GM21367 (cell line): ENCODE measurements at regions not wholly inside any gene's neighbourhood (a gene's known extent, or its start where the extent isn't known, plus 50 kb on each side); places are given as distances from the start of the nearest gene placed in this dataset.

Source experiments
- ATAC-seq: cut with Tn5 transposase; IDR thresholded peaks from one replicate; pipeline ENCODE4 v1.9.1; 2021; ENCODE audit not compliant: unreplicated experiment

- no peak for ATAC-seq
These were observed 349.1 kb upstream of the PTPRD start for GRCh38 chr9:10961883-10962282.

GRCh38 chr9:10983251-10983650, 370.4 kb upstream of the PTPRD start:
- no peak for ATAC-seq

- ATAC-seq, result no peak
These were observed 386.8 kb upstream of the PTPRD start for GRCh38 chr9:10999646-11000045.

- ATAC-seq, result no peak
These were observed 388.7 kb upstream of the PTPRD start for GRCh38 chr9:11001546-11001945.

- no peak for ATAC-seq
These were observed 389.9 kb upstream of the PTPRD start for GRCh38 chr9:11002705-11003104.

- no peak for ATAC-seq
These were observed 391.0 kb upstream of the PTPRD start for GRCh38 chr9:11003836-11004235.

GRCh38 chr9:11011696-11012095, 398.9 kb upstream of the PTPRD start:
- no peak for ATAC-seq

GRCh38 chr9:11016081-11016480, 403.3 kb upstream of the PTPRD start:
- ATAC-seq, result no peak

GRCh38 chr9:11023201-11023600, 410.4 kb upstream of the PTPRD start:
- no peak for ATAC-seq

GRCh38 chr9:11025775-11026174, 413.0 kb upstream of the PTPRD start:
- ATAC-seq, result no peak

GRCh38 chr9:11038366-11038765, 425.6 kb upstream of the PTPRD start:
- no peak for ATAC-seq

- no peak for ATAC-seq
These were observed 426.2 kb upstream of the PTPRD start for GRCh38 chr9:11039006-11039405.

GRCh38 chr9:11045589-11045988, 432.8 kb upstream of the PTPRD start:
- no peak for ATAC-seq

- ATAC-seq, result no peak
These were observed 450.5 kb upstream of the PTPRD start for GRCh38 chr9:11063263-11063662.

- ATAC-seq, result no peak
These were observed 452.1 kb upstream of the PTPRD start for GRCh38 chr9:11064909-11065308.

- no peak for ATAC-seq
These were observed 459.4 kb upstream of the PTPRD start for GRCh38 chr9:11072176-11072575.

GRCh38 chr9:11086561-11086960, 473.8 kb upstream of the PTPRD start:
- no peak for ATAC-seq

GRCh38 chr9:11088821-11089374, 476.1 kb upstream of the PTPRD start:
- no peak for ATAC-seq

GRCh38 chr9:11092974-11093373, 480.2 kb upstream of the PTPRD start:
- no peak for ATAC-seq

- no peak for ATAC-seq
These were observed 484.2 kb upstream of the PTPRD start for GRCh38 chr9:11097020-11097419.

GRCh38 chr9:11103525-11103924, 490.7 kb upstream of the PTPRD start:
- no peak for ATAC-seq

GRCh38 chr9:11107196-11107595, 494.4 kb upstream of the PTPRD start:
- ATAC-seq, result no peak

GRCh38 chr9:11128156-11128555, 515.4 kb upstream of the PTPRD start:
- no peak for ATAC-seq

- no peak for ATAC-seq
These were observed 523.0 kb upstream of the PTPRD start for GRCh38 chr9:11135851-11136250.
